Bone marrow (tissue), 2 donors: ENCODE measurements at regions not wholly inside any gene's neighbourhood (a gene's known extent, or its start where the extent isn't known, plus 50 kb on each side); places are given as distances from the start of the nearest gene placed in this dataset.

Source experiments
- DNase-seq, 2 donors: peaks; one replicate each; lab custom pipeline; 2025; lab: John Stamatoyannopoulos, UW

DNA sequence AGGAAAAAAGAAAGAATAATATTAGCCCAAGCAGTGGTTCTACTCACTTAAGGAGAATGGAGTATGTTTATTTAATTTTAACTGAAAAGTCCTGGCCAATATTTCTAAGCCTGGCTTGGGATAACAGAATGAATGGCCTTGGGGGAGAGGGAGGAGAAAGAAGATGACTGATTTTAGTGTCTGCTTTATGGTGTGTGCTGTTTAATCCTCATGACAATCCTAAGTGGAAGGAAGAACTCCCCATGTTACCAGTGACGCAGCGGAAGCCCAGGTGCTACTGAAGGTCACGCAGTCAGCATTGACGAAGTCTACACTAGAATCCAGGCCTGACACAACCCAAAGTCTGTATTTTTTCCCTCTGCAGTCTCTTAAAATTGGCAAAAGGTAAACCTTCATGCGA lies 50.5 kb downstream of the PALM2AKAP2 start:
- no peak for DNase-seq

DNA sequence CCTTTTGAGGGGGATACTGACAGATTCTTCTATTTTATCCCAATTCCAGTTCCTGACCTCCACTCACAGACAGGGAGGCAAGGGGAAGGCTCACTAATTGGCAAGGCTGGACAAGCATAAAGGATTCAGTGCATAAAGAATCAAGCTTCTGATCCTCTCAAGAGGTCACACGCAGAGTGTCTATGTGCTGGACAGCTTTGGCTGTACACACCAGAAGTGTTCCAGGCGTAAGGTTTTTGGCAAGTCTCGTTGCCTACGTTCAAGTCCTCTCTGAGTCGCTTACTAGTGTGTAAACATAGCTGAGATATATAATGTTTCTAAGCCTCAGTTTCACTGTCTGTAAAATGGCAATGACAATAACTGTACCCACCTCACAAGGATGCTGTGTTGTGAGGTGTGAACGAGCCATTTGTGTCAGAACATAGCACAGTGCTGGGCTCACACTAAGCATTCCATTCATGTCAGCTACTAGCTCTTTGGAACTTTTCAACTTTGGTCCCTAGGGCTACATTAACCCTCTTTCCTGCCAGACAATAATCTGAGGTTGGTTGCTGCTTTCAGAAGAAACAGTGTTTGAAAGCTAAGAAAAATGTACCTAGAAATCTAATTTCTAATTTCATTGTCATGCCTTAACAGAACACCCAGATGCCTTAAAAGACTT lies 52.1 kb downstream of the PALM2AKAP2 start:
- DNase-seq = no peak

DNA sequence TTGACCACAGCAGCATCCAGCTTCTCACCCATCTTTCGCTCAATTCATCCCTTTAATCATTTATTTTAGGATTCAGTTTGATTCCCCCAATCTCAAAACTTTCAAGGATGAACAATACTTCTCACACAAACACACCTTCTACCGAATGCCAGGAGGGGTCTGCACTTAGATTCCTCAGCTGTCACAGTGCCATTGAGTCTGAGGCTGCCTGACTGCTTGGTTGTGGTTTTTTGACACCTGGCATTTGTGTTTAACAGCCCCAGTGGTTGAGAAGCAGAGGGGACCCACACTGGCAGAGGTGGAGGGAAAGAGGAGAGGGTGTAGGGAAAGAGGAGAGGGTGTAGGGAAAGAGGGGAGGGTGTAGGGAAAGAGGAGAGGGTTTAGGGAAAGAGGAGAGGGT lies 54.9 kb downstream of the PALM2AKAP2 start:
- no peak for DNase-seq

DNA sequence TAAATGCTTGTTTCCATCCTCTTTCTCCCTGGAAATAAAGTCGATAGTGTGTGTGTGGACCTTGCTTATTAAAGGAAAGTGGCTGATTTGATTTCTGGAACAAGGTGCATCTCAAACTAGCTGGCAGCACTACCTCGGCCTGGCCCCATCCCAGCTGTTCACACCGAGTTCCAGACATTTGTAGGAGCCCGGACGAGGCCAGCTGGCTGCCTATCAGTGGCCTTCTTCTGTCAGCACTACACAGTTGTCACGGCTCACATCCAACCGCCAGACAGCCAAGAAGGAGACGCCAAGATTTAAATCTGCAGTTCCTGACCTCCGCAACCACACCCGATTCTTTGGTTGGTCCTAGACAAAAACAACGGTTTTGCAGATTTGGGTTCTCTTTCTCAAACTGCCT lies 63.6 kb downstream of the PALM2AKAP2 start:
- DNase-seq = no peak

DNA sequence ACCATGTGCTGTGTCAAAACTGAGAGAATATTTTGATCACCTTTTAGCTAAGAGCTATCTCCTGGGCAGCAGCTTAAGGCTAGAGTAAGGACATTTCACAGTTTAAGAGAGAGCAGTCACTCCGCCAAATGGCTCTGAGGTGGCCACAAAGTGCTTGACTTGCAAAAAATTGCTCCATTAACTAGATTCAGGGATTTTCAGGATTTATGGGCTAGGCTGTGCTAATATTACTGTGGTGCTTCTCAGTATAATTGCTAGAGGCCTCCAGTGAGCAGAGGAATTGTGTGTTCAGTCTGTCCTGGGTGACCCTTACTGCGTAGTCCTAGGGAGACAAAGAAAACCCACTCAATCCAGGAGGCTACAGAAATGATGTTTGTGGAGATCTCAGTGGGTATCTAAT lies 65.2 kb downstream of the PALM2AKAP2 start:
- no peak for DNase-seq

DNA sequence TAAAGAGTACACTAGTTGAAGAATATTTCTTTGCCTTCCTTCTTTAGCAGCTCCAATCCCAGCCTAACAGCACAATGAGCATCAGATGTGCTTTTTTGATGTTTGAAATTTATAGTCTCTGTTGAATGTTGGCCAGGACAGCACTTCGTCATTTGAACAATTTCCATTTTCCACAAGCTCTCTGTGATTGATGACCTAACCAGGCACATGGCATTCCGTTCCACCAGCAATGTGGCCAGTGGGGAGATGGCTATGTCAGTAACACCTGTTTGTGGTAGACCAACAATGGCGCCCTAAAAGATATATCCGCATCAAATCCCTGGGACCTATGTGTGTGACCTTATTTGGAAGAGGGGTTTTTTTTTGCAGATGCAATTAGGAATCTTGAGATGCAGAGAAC lies 66.8 kb downstream of the PALM2AKAP2 start:
- DNase-seq = no peak

DNA sequence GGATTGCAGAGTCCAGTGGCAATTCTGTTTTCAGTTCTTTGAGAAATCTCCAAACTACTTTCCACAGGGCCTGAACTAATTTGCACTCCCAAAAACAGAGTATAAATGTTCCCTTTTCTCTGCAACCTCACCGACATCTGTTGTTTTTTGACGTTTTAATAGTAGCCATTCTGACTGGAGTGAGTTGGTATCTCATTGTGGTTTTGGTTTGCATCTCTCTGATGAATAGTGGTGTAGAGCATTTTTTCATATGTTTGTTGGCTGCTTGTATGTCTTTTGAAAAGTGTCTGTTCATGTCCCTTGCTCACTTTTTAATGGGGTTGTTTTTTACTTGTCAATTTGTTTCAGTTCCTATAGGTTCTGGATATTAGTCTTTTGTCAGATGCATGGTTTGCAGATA lies 72.6 kb downstream of the PALM2AKAP2 start:
- DNase-seq = no peak

DNA sequence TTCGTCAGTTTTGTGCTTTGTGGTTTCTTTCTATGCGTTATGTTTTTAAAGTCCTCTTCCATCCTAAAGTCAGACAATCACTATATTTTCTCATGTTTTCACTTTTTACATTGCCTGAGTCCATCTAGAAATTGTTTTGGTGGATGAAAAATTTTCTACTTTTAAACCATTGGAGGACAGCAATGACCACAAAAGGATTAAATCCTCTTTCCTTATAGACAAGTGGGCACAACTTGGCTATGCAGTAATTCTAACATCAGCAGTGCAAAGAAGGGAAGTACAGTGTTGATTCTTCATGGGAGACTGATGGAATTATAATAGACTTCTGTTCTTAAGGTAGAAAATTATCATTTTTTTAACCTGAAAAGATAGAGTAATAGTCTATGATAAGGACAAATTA lies 75.5 kb downstream of the PALM2AKAP2 start:
- DNase-seq = no peak

DNA sequence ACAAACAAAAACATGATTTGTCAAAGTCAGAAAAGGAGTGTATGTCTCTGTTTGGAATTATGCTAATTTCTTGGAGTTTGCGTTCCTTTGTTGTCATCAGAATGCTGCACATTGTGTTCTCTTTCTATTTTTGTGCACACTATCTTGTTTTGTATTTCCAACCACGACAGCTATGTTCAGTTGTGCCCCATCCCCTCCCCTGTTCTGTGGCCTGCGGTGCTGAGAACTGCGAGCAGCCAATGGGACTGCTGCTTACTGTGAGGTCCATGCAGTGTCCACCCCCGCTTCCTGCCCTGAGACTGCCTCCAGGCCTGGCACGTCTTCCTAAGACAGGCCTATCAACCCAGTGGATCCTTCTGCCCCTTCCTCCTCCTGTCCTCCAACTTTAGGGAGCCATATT lies 76.8 kb downstream of the PALM2AKAP2 start:
- no peak for DNase-seq

DNA sequence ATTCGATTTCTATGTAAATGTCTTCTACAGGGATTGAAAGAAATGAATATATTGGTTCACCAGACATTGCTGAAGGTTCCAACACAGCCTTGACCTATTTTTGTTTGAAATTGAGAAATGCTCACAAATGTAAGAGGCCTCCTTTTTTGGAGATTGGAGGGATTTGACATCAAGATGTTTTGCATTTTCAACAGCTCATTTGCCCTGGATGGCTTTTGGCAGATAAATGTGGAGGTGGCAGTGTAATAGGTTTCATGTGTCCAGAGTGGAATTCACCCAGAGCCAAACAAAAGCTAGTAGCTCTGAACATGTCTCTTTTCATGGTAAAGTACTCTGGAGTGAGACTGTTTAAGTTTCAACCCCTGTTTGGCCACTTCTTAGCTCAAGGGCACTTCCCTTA lies 77.3 kb downstream of the PALM2AKAP2 start:
- DNase-seq = no peak

DNA sequence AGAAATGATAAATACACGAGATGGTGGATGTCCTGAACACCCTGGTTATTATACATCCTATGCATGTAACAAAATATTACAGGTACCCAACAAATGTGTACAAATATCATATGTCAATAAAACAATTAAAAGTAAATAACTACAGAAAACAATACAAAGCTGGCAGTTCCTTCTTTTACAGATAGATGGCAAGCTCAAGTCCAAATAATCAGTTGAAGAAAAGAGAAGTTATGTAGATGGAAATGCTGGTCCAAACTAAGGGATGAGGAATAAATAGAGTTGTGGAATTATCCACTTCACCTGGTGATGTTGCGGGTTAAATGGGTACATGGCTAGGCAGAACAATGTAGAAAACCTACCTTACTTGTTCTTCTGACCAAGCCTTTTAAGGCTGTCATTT lies 79.4 kb downstream of the PALM2AKAP2 start:
- DNase-seq = no peak

DNA sequence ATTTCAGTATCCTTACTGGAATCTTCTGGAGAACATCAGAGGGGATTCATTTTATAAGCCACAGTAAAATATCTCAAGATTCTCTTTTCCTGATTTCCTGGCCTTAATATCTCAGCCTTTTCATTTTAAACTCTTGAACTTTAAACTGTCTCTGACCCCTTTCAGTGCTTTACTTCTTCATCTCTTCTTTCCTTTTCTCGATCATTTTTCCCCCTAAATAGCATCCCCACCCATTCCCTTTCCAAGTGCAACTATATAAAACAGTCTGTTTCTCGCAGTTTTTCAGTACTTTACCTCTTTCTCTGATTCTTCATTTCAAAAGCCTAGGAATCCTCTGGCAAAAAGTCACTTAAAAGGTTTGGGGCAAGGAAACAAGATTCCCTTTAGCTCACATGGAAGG lies 80.5 kb downstream of the PALM2AKAP2 start:
- no peak for DNase-seq

DNA sequence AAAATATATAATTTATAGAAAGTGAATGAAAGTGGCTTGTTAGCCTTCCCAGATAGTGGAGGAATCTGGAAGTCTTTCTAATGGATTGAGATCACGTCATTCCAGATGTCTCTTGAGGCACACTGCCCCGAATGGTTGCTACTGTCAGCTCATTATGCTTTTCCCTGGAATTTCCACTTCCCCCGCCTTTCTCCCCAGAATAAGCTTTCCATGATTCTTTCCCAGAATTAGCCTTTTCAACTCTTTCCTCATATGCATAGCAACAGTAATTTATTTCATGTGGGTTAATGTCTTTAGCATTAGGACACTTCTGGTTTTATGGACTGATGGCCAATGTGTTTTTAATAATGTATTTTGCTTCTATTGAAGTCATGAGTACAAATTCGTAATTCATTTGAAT lies 81.5 kb downstream of the PALM2AKAP2 start:
- DNase-seq = no peak

DNA sequence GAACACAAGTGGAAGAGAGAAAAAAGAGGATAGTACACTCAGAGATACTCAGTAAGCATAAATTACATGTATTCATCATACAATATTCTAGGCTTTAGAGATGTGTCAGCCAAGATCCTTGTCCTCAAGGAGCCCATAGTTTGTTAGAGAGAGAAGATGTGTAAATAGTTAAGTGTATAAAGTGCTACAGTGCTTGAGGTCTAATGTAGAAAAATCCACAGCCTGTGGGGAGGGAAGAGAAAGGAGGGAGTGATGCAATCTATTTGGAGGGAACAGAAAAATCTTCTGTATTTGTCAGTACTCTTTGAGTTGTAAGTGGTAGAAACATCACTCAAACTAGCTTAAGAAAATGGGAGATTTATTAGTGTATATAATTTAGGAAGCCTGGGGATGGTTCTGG lies 81.9 kb downstream of the PALM2AKAP2 start:
- DNase-seq = no peak

DNA sequence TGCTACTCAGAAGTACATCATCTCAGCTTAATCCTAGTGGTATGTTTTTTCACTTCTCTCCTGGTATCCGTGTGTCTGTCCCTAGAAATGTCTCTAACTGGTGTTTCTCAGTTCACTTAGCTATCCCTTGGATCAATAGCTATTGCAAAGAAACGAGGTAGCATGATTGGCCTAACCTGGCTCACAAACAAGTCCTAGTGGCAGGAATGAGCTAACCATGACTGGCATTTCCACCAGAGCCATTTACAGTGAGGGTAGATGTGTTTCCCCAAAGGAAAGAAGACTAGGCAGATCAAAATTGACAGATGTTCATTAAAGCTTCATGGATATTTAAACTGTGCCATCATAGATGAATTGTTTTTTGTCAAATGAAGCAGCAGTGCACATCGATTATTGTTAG lies 82.5 kb downstream of the PALM2AKAP2 start:
- no peak for DNase-seq

DNA sequence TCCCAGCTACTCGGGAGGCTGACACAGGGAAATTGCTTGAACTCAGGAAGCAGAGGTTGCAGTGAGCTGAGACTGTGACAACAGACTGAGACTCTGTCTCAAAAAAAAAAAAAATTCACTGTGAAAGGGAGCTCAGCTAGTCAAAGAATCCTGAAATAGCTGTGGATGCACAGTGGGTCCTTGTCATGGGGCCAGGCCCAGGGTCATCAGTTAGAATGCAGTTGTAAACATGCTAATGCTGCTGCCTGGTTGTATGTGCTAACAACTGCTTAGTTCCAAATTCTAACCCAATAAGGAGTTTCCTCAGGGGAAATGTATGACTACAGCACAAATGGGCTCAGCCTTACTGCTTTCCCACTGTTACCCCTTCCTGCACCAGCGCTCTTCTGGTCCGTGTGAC lies 84.0 kb downstream of the PALM2AKAP2 start:
- no peak for DNase-seq

DNA sequence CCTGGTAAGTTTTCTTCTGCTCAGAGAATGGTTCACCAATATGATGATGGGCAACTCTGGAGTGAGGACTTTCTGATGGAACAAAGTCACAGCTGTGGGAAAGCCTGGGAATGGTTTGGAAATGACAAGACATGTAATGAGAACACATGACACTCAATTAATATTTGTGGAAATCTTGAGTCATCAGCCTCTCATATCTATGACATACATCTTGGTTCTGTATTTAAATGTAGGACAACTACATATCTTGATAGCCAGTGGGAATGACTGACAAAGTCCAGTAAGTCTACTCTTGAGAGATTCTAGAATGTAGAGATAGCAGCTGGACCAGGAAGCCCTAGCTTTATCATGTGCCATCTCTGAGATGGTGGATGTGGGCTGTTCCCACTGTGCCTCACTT lies 85.5 kb downstream of the PALM2AKAP2 start:
- DNase-seq = no peak

DNA sequence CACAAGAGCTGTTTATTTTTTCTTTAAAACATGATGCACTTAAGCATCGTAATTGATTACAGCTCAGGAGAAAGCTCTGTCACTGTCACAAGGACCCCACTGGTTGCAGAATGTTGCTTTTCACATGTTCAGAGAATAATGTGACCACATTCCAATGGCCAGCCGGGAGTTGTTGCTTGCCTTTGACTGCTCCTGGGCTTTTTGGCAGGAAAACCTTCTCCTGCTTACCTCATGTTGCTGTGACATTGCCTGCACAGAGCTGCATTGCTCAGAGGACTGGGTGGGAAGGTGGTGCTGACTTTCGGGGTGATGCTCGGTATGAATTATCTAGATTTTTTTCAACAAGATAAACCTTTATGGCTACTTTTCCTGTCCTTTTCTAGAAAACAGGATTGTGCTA lies 88.2 kb downstream of the PALM2AKAP2 start:
- DNase-seq = no peak

DNA sequence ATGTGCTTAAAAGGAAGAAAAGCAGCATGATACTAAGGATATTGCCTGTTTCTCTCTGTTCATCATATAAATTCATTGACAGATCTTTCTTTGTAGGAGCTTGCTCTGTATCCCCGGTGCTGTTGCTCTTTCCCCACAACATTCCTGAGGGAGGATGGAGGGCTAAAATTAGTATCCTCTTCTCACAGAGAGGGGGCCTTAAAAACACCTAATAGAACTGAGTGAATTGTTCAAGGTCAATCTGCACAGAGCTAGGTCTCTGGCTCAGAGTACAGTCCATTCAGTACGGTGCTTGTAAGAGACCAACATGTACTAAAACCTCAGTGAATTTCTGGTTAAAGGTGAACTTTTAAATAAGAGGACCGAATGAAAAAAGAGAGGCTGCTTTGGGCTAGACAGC lies 88.7 kb downstream of the PALM2AKAP2 start:
- DNase-seq = no peak

DNA sequence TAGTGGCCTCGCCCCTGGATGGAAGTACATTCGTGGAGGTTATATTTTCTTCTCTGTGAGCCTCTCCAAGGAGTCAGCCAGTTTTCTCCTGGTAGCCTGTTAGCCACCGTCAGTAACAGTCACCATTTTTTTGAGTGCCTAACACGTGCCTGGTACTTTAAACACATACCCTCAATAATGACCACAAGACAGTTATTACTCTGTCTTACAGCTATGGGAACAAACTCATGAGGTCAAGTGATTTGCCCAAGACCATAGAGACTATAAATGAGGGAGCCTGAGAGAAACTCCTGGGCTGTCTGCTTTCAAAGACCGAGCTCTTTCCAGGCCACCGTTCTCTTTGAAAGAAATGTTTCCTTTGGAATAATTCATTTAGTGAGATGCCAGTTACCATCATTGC lies 90.4 kb downstream of the PALM2AKAP2 start:
- DNase-seq = no peak

DNA sequence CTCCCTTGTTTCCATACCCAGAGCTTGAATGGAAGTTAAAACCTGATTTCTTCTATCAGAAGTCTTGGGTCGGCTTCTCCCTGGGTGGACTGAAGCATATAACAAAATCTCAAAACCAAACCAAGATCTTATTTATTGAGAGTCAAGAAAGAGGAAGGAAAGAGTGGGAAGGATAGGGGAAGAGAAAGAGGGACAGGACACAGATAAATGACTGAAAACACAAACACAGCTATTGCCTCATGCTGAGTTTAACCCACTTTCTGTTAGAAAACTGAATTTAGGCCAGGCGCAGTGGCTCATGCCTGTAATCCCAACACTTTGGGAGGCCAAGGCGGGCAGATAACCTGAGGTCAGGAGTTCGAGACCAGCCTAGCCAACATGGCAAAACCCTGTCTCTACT lies 92.9 kb downstream of the PALM2AKAP2 start:
- DNase-seq = no peak

DNA sequence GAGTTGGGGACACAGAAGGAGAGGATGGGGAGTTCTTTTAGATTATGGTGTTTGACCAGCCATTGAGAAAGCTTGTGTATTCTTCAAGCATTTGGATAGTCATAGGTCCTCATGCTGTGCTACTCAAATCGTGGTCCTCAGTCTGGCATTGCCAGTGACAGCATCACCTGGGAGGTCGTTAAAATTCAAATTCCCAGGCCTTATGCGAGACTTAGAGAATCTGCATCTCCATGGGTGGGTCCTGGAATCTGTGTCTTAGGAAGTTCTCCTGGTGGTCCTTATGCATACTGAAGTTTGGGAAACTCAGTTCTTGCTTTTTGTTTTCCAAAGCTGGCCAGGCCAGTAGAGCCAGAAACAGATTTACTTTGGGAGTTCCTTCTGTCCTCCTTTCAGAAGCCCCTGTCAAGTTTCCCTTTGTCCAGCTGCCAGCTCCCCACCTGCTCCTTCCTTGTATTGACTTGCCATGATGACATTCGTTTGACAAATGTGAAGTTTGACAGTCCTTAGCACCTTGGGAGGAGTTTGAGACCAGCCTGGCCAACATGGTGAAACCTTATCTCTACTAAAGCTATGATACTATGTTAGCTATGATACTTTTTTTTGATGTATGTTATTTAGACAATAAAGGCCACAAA lies 95.6 kb downstream of the PALM2AKAP2 start:
- no peak for DNase-seq

DNA sequence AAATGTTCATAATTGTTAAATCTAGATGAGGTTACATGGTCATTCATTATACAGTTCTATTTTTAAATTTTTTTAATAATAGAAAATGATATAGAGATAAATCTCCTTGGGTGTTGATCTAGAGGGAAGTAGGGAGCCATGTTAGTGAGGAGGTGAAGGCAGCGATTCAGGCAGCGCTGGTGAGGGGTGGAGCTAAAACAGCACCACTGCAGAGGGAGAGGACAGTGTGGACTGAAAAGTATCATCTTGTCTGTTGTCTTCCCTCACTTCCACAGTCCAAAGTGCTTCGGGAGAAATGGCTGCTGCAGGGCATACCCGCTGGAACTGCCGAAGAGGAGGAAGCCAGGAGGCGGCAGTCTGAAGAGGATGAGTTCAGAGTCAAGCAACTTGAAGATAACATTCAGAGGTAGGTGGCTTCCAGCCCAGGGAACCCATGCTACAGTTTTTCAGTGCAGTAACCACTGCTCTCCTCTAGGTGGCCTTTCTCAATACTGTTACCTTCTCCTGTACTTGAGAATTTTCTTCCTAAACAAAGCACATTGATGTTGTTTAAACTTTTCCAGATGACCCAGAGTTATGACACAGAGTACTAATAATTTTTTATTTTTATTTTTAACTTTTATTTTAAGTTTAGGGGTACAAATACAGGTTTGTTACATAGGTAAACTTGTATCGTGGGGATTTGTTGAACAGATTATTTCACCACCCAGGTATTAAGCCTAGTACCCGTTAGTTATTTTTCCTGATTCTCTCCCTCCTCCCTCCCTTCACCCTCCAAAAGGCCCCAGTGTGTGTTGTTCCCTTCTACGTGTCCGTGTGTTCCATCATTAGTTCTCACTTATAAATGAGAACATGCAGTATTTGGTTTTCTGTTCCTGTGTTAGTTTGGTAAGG lies 100.5 kb downstream of the PALM2AKAP2 start:
- DNase-seq = peak in 1 of 2 donors; percentile 7
